Gastrocnemius medialis (tissue), 4 donors: ENCODE measurements at regions not wholly inside any gene's neighbourhood (a gene's known extent, or its start where the extent isn't known, plus 50 kb on each side); places are given as distances from the start of the nearest gene placed in this dataset.

ENCODE experiments used
- CTCF ChIP-seq, 5 experiments: fragments of 450-650 bp in 3 of 5; fragments of 200-600 bp in 2 of 5; sonication (generic) in 2 of 5; IDR thresholded peaks in 4 of 5; conservative IDR thresholded peaks in 1 of 5; 1 replicate in 4 of 5; 2 replicates in 1 of 5; pipeline ENCODE4 v1.5.1; 2016 to 2019; ENCODE audit warnings: antibody characterized with exemption in 5 of 5, mild to moderate bottlenecking in 3 of 5, moderate library complexity in 3 of 5
- POLR2A ChIP-seq, 2 donors: fragments of 450-650 bp; IDR thresholded peaks; one replicate each; pipeline ENCODE4 v1.6.1; 2017; ENCODE audit warnings: antibody characterized with exemption in 2 of 2, mild to moderate bottlenecking in 2 of 2, moderate library complexity in 2 of 2

GRCh38 chr2:45203400-45203799 lies 194.1 kb upstream of the SIX2 start:
- no peak for TF ChIP-seq CTCF (IDR thresholded peaks at IDR 0.05 in 4 of 5, conservative IDR thresholded peaks at IDR 0.05 in 1 of 5)
- no peak for TF ChIP-seq POLR2A (IDR thresholded peaks at IDR 0.05)
